Renal cortex interstitium (tissue), 11 donors: ENCODE measurements at regions not wholly inside any gene's neighbourhood (a gene's known extent, or its start where the extent isn't known, plus 50 kb on each side); places are given as distances from the start of the nearest gene placed in this dataset.
A peak's percentile ranks its signal among the peaks of the same experiment; 100 is the strongest.
"Not testable (repeated sequence)": the region's sequence is repeated elsewhere in the genome, so short reads cannot be mapped to it uniquely, and the experiment has no call there.

Experiments used
- DNase-seq, 11 donors: peaks; one replicate each; pipeline ENCODE4 v3.0.0-alpha.2; 2013; ENCODE audit warnings: low read depth in 9 of 11, low spot score in 4 of 11; ENCODE audit errors: extremely low read depth in 1 of 11

DNA sequence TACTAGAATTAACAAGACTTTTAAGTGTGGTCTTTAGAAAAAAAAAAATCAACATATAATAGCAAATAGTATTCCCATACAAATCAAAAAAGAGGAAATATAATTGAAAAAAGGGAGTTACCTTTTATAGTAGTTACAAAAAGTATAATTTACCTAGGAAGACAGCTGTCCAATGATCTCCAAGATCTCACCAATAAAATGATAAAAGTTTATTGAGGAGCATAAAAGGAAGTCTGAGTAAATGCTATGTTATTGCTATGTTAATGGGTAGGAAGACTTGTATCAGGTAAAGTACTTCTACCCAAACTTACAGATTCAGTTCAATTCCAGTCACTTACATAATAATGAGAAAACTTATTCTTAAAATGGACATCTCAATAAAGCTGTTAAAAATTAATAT, 379.0 kb upstream of the TPM1 start:
- DNase-seq, result no peak

DNA sequence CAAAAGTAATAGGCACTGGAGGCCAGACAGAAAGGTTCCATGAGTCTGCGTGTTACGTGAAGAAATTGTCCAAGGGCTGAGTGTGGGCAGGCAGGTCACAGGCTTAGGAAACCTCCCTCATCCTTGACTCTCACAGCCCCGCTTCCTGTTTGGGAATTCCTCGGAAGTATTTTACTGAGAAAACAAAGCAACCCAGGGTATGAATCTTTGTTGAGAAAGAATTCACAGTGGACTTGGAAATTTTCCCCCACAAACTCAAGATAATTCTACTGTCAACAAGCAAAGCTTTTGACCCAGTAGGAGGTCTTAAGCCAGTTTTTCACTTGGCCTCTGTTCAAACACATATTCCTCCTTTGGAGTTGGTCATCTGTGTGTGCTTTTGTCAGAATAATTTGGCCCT, 377.1 kb upstream of the TPM1 start:
- DNase-seq, result peak in 2 of 11 donors; percentile 29 to 39

DNA sequence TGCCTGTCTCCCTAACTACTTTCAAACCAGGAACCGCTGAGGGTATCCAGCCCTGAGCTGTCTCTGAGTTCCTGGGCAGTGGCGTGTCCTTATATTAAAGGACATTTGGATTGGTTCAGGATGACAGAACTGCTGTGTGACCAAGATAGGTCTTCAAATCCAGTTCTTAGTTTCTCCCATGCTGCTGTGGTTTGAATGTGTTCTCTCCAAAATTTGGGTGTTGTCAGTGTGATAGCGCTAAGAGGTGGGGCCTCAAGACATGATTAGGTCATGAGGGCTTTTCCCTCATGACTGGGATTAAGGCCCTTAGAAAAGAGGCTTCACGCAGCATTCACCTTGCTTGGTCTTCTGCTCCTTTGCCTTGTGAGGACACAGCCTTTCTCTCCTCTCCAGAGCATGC, 376.5 kb upstream of the TPM1 start:
- no peak for DNase-seq

DNA sequence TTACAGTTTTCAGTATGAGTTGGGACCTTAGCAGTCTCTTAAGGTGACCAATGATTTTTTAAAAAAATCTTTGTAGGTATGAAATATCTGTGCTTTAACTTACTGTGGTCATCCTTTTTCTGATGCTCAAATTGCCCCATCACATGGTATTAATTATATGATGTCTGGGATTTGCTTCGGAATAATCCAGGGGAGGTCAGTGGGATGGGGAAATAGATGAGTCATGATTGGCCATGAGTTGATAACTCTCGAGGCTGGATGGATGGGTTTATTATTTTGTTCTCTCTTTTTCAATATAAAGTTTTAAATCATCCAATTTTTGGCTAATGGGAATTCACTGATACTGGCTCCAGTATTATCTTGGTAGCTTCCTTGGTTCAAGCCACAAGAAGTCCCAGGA, 370.3 kb upstream of the TPM1 start:
- no peak for DNase-seq

DNA sequence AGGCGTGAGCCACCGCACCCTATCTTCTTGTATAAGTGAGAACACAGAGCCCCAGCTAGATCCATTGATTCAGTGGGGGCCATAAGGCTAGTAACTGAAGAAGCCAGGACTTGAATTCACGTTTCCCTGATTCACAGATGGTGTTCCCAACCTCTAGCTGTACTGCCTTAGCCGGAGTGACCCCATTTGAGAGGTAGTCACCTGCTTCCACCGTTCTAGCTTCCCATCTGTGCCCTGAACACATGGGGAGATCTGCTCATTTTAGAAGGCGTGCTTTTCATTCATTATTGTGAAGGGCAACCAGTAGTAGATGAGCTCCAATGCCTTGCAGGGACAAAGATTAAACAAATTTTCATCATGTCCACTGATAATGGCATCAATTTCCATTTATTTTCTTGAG, 365.7 kb upstream of the TPM1 start:
- DNase-seq, result no peak

DNA sequence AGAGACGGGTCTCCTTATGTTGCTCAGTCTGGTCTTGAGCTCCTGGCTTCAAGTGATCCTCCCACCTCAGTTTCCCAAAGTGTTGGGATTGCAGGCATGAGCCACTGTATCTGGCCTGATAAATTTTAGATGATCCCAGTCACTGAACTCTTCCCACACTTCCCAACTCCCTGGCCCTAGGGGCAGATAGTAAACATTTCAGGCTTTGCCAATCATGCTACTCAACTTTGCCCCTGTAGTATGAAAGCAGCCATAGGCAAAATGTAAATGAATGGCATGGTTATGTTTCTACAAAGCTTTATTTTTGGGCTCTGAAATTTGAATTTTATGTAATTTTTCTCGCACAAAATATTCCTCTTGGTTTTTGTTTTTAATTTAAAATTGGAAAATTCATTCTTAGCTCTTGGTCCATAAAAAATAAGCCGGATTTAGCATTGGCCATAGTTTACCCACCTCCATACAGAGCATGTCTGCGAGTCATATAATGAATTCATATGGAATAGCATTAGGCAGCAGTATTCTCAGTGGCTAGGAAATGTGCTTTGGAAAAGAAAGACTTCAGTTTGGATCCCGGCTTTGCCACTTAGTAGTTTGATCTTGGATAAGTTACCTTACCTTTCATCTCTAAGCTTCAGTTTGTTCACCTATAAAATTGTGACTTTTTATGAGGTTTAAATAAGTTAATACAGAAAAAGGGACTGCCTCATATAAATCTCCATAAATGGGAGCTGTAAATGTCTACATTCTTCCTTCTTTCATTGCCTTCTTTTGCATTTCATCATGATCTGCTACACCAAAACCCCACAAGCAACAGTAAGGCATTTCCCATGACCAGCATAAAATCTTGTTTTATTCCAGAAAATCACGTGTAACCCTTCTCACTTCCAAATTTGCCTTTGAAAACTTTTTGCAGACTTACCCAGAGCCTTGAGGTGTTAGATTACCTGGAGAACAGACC, 360.3 kb upstream of the TPM1 start:
- no peak for DNase-seq

DNA sequence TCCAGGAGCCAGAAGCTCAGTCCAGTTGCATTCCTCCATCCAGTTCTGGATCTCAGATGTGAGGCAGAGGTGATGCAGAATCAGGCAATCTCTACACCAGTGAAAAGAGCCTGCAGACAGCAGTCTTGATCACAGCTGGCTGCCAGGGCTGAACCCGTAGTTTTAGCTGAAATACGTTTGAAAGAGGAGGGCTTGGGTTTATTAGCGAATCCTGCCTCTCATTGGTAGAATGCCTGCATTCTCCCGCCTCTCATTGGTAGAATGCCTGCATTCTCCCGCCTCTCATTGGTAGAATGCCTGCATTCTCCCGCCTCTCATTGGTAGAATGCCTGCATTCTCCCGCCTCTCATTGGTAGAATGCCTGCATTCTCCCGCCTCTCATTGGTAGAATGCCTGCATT, 359.4 kb upstream of the TPM1 start:
- DNase-seq, result not testable (repeated sequence)

DNA sequence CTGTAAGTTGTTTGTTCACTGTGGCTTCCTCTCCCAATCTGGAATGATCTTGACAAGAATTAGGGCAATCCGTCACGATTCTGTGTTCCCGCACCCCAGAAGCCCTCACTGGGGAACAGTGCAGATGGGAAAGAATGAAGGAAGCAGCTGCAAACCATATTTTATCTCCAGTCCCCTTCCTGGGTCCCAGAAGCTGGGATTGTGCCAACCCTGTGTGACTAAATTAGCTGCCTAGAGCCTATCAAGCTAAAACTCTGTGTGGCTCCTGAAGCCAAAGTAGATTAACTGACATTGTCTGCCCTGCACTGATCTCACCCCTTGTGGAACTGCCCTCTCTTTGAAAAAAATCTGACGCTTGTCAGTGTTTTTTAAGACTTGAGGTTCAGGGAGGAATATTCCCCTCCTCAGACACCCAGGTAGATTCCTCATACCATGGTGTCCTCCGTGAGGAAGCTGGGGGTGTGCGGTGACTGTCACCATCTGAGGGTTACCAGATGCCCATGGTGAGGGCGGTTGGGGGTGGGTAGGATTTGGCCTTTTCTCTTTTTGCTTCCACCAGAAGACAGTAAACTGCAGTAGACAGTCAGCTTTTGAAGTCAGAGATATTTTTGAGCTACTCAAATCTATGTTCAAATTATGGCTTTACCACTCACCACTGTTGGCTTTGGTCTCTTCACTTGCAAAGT, 358.3 kb upstream of the TPM1 start:
- DNase-seq, result no peak

DNA sequence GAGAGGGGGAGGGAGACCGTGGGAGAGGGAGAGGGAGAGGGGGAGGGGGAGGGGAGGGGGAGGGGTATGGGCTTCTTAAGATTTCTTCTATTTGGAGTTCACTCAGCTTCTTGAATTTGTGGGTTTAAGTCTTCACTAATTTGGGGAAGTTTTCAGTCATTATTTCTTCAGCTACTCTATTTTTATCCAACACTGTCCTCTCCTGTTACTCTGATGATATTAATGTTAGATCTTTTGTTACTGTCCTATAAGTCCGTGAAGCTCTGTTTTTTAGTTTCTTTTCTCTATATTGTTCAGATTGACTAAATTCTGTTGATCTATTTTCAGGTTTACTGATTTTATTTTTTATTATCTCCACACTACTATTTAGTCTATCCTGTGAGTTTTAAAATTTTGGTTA, 351.5 kb upstream of the TPM1 start:
- no peak for DNase-seq

DNA sequence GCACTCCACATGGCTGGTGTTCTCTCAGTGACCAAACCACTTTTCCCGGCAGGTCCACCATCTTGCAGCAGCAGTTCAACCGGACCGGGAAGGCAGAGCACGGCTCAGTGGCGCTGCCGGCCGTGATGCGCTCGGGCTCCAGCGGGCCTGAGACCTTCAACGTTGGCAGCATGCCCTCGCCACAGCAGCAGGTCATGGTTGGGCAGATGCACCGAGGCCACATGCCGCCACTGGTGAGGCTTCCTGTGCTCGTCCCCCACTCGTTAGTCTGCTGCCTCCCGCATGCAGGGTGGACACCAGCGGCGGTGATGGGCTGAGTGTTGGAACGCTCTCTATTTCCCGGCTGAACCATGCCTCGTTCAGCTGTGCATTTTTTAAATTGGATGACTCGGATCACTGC, 344.9 kb upstream of the TPM1 start:
- no peak for DNase-seq

DNA sequence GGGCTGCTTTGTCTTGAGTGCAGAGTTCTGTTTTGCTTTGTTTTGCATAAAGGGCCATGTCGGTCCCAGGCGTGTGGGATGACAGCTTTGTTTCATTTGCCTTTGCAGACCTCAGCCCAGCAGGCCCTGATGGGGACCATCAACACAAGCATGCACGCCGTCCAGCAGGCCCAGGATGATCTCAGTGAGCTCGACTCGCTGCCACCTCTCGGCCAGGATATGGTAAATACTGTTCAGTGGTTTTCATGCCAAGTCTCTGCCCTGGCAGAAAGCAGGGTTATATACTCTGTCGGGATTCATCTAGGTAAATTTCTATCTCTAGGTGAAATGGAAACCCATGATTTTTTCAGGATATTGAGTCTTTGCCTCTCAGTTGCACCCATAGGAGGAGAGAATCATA, 343.9 kb upstream of the TPM1 start:
- no peak for DNase-seq

DNA sequence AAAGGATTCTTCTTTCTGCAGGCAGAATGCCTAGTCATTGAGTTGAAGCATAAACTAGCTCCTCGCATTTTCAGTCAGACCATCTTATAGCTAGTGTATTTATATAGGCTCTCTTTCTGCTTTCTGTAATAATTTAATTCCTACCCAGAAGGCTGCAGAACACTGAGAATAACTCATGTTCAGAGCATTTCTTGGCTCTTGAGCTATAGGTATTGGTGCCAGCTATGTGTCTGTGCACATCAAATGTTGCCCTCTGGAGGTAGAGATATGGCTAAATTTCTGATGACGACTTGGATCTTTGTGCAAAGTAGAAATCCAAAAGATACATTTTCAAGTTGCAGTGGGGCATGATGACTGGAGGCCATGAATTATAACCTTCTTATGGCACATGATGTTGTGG, 336.2 kb upstream of the TPM1 start:
- no peak for DNase-seq

DNA sequence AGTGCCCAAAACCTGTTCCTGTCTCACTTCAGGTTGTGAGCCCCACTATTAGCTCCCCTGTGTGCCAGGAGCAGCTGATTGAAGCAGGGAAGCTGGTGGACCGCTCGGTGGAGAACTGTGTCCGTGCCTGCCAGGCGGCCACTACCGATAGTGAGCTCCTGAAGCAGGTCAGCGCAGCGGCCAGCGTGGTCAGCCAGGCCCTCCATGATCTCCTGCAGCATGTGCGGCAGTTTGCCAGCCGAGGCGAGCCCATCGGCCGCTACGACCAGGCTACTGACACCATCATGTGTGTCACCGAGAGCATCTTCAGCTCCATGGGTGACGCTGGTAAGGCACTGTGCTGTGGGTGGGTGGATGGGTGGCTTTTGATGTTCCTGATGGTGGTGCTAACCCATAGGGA, 334.1 kb upstream of the TPM1 start:
- DNase-seq, result no peak

DNA sequence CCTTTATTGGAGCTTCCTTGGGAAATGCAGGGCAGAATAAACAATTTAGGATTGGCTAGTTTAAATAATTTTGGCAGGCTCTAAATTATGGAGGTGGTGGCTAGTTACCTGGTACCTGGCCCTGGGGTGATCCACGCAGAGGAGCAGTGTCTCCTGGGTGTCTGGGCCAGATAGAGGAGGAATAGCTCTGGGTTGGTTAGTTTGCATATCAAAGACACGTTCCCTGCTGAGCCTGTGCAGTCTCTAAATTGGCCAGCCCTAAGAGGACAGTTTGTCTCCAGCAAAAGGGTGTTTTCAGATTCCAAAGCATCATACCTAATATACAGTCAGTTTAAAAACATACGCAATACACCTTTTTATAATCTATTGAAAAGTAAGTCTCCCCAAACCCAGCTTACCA, 333.3 kb upstream of the TPM1 start:
- DNase-seq, result no peak

DNA sequence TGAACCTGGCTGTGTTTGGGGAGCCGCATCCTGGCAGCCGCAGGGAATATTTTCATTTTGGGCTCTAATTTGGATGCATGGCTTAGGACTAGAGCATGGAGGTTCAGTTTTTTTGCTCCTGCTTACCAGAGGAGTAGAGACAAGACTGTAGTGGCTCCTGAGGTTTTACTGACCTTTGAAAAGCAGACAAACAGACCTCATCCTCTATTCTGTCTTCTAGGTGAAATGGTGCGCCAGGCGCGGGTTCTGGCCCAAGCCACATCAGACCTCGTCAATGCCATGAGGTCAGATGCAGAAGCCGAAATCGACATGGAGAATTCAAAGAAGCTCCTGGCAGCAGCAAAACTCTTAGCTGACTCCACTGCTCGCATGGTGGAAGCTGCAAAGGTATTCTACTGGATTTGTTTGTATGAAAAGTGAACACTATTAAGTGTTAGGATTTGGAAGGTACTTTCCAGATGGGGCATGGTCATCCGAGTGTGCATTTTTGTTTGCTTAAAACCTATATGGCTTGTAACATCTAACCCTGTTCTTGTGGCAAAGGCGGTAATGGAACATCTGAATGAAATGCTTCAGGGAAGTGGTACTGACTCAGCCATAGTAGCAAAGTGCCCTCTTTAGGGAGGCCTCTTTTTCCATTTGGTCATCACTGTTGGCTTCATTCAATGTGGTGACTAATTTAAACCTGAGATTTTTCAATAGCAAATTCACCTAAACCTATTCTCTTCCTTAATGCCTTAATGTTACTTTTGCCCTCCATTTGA, 330.7 kb upstream of the TPM1 start:
- no peak for DNase-seq

DNA sequence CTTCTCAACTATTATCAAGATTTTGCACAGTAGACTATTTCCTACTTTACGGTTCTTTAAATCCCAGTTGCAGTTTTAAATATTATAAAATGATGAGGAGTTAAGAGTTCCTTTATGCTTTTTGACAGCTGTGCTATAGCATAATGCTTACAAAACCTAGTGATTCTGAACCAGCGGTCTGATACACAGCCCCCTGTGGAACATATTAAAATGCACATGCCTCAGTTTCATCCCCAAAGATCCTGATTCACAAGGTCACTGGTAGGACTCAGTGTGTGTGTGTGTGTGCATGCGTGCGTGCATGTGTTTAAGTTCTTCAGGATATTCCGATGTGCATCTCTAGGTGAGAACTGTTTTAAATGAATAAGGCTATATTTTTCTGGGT, 330.1 kb upstream of the TPM1 start:
- DNase-seq, result no peak

DNA sequence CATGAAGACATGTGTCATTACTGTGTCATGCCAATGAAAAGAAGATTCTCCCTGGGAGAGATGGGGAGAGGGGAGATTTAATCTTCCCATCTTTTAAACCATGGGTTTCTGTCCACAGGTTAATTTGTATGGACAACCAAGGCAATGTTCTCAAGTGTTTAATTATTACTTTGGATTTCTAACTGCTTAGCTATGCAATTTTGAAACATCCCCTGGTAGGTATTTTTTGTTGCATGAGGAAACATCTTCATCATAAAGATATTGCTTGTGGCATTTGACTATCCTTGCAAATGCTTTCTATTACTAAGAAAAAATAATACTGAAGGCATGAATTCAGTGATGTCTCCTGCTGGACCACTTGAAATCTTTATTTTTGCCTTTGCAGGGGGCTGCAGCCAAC, 326.6 kb upstream of the TPM1 start:
- no peak for DNase-seq

DNA sequence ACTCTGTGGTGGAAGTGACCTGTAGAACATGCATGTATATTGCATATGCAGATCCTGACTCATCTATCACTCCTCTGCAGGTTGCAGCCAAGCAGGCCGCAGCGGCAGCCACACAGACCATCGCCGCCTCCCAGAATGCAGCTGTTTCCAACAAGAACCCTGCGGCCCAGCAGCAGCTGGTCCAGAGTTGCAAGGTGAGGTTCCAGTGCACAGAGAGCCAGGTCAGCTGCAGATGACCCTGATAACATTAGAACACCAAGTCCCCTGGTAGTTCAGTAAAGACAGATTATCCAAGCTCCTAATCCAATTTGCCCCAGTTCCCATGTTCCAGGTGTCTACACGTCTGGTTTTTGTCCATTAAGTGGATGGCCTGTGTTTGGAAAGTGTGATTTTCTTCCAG, 325.1 kb upstream of the TPM1 start:
- no peak for DNase-seq

DNA sequence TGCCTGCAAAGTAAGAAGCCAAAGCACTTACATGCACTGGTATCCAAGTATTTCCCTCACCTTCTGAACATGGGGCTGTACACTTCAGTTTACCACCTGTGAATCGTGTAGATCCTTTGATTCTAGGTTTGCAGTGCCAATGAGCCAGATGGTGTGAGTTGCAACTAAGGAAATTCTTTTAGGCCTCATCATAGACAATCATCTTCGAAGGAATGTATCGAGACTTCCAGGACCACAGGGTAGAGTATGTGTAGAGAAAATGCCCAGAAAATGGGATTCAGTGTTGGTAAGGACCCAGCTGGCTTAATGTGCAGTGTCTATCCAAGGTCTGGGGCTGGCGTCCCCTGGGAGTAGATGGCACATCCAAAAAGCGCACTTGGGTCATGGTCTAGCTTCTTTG, 323.2 kb upstream of the TPM1 start:
- no peak for DNase-seq

DNA sequence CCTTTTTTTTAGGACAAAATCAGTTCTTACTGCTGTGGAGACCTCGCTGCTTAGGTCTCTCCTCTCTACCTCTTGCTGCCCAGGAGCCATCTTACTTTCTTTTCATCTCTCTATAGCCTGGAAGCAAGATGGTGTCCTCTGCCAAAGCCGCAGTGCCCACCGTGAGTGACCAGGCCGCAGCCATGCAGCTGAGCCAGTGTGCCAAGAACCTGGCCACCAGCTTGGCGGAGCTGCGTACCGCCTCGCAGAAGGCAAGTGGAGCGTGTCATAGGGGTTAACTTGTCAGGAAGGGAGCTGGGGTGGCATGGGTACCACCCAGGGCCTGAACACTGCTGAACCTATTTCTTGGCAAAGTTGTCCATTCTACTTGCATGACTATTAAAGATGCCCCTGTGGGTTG, 320.3 kb upstream of the TPM1 start:
- no peak for DNase-seq
